GM12878 (cell line): ENCODE measurements at regions not wholly inside any gene's neighbourhood (a gene's known extent, or its start where the extent isn't known, plus 50 kb on each side); places are given as distances from the start of the nearest gene placed in this dataset.

ENCODE experiments used
- ATAC-seq: fragments of 200-7000 bp; cut with Tn5 transposase; 3 replicates; pipeline ENCODE4 v1.9.1; 2020; ENCODE audit warnings: mild to moderate bottlenecking, moderate library complexity
- BruUV-seq: library from RNA; stranded (reverse); fragments of 400-500 nt; replicated peaks from 2 replicates; lab custom pipeline; 2021; lab: Mats Ljungman, UMichigan
- CTCF ChIA-PET: fragments of 300-600 bp; sonication (Branson Sonifier 250); formaldehyde crosslinking; extraction: SDS; loops from one replicate; lab custom pipeline; 2021; ENCODE audit warnings: inconsistent platforms; lab: Yijun Ruan, JAX
- POLR2A ChIA-PET: fragments of 350-600 bp; formaldehyde crosslinking; extraction: SDS; loops from one replicate; lab custom pipeline; 2021; ENCODE audit warnings: inconsistent platforms; lab: Charles Lee
- RAD21 ChIA-PET: fragments of 300-600 bp; sonication (Branson Sonifier 250); formaldehyde crosslinking; loops from one replicate; lab custom pipeline; 2023; ENCODE audit warnings: antibody characterized with exemption; ENCODE audit not compliant: unreplicated experiment; lab: Charles Lee
- SMC1A ChIA-PET: fragments of 300-600 bp; sonication (Branson Sonifier 250); formaldehyde crosslinking; loops from one replicate; lab custom pipeline; 2023; ENCODE audit not compliant: unreplicated experiment, uncharacterized antibody; lab: Charles Lee
- DNase-seq: peaks from one replicate; pipeline ENCODE4 v3.0.0-alpha.2; 2011; ENCODE audit warnings: low read depth, low spot score
- FAIRE-seq: peaks from 3 replicates; lab custom pipeline; 2011; peaks lifted over from hg19 to GRCh38; lab: Jason Lieb, UNC
- H2AFZ ChIP-seq: 2 replicates; pipeline ENCODE4 v1.6.0; 2011; ENCODE audit warnings: low read depth, low read length, control low read depth; ENCODE audit not compliant: control insufficient read depth
- H3K27ac ChIP-seq: 2 replicates; pipeline ENCODE4 v1.5.1; 2011; ENCODE audit warnings: control low read depth; ENCODE audit not compliant: control insufficient read depth, insufficient read depth
- H3K27me3 ChIP-seq, 2 experiments: replicated peaks in 1 of 2; 2 replicates each; pipeline versions ENCODE4 v1.6.0 to v1.6.1; 2011; ENCODE audit warnings: low read length in 1 of 2; ENCODE audit not compliant: control insufficient read depth in 2 of 2, insufficient read depth in 2 of 2
- H3K36me3 ChIP-seq, 2 experiments: 2 replicates each; pipeline ENCODE4 v1.5.1; 2011; ENCODE audit warnings: low read length in 1 of 2; ENCODE audit not compliant: control insufficient read depth in 2 of 2, insufficient read depth in 2 of 2
- H3K4me1 ChIP-seq: 2 replicates; pipeline ENCODE4 v1.6.1; 2011; ENCODE audit warnings: mild to moderate bottlenecking, low read length, moderate library complexity, mixed read lengths; ENCODE audit not compliant: control insufficient read depth, insufficient read depth
- H3K4me2 ChIP-seq: 2 replicates; pipeline ENCODE4 v1.6.0; 2011; ENCODE audit warnings: control low read depth; ENCODE audit not compliant: control insufficient read depth, insufficient read depth
- H3K4me3 ChIP-seq: fragments of 200-600 bp; sonication (generic); 2 replicates; pipeline ENCODE4 v1.5.1; 2016
- H3K79me2 ChIP-seq: 2 replicates; pipeline ENCODE4 v1.6.0; 2011; ENCODE audit warnings: low read length; ENCODE audit not compliant: control insufficient read depth, insufficient read depth
- H3K9ac ChIP-seq: 2 replicates; pipeline ENCODE4 v1.8.0; 2011; ENCODE audit warnings: low read length, control low read depth, mixed read lengths; ENCODE audit not compliant: control insufficient read depth, insufficient read depth
- H3K9me3 ChIP-seq: replicated peaks from 3 replicates; pipeline ENCODE4 v1.5.1; 2011; ENCODE audit warnings: mild to moderate bottlenecking, low read length; ENCODE audit not compliant: control insufficient read depth, insufficient read depth
- H4K20me1 ChIP-seq: 2 replicates; pipeline ENCODE4 v1.6.0; 2011; ENCODE audit not compliant: control insufficient read depth, insufficient read depth
- POLR2AphosphoS5 ChIP-seq: IDR thresholded peaks from 2 replicates; pipeline ENCODE4 v1.6.1; 2011; ENCODE audit warnings: mild to moderate bottlenecking, low read length, inconsistent platforms
- RAD51 ChIP-seq: fragments of 450-650 bp; IDR thresholded peaks from 2 replicates; pipeline ENCODE4 v1.6.1; 2016; ENCODE audit warnings: moderate library complexity, mild to moderate bottlenecking, inconsistent platforms
- WGBS: methylation state at CpG from one replicate; pipeline ENCODE4 v1.1.6; 2016; ENCODE audit warnings: low lambda C conversion rate; ENCODE audit not compliant: insufficient replicate concordance, insufficient coverage; ENCODE audit errors: missing lambda C conversion rate; 5-methylcytosine and 5-hydroxymethylcytosine counted together
- in situ Hi-C: fragments of 300-500 bp; cut with MboI; formaldehyde crosslinking; loops from 9 replicates; pipeline ENCODE4 v1.14.3; 2018; ENCODE audit warnings: mixed read lengths
- intact Hi-C: fragments of 100-400 bp; cut with micrococcal nuclease; formaldehyde crosslinking; loops from one replicate; pipeline ENCODE4 v1.14.2; 2022; ENCODE audit not compliant: unreplicated experiment
- TF ChIP-seq, protein P1 (sequence below): fragments of 450-650 bp; IDR thresholded peaks from 2 replicates; pipeline ENCODE4 v1.6.1; 2017; ENCODE audit warnings: mild to moderate bottlenecking, low read depth, inconsistent platforms; ENCODE audit not compliant: poor library complexity, severe bottlenecking
- TF ChIP-seq, protein P2 (sequence below): fragments of 450-650 bp; IDR thresholded peaks from 2 replicates; pipeline ENCODE4 v1.6.1; 2017; ENCODE audit warnings: mild to moderate bottlenecking, moderate library complexity

DNA sequence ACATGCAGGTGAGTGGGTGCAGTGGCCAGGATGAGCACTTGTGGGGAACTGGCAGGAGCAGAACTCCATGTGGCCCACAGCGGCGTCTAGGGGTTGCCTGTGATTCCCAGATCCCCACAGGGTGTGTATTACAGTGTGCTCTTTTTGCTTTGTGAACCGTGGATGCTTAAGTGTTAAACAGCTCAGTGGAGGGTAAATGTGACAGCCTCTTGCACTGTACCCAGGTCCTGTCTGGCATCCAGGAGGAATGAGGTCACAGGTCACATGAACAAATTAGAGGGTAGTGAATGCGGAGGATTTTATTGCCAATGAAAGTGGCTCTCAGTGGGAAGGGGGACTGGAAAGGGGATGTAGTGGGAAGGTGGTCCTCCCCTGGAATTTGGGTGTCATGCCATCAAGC is 447.8 kb downstream of the SPRY1 start:
- ChIA-PET POLR2A (no interaction called here), RAD21 (no interaction called here)

More for the DNA sequence above, 447.8 kb downstream of the SPRY1 start:
- WGBS = 19% methylated on average over 4 of the region's 4 CpGs
- no peak overlapping the region for H3K4me3 ChIP-seq
- TF ChIP-seq, protein P1, sequence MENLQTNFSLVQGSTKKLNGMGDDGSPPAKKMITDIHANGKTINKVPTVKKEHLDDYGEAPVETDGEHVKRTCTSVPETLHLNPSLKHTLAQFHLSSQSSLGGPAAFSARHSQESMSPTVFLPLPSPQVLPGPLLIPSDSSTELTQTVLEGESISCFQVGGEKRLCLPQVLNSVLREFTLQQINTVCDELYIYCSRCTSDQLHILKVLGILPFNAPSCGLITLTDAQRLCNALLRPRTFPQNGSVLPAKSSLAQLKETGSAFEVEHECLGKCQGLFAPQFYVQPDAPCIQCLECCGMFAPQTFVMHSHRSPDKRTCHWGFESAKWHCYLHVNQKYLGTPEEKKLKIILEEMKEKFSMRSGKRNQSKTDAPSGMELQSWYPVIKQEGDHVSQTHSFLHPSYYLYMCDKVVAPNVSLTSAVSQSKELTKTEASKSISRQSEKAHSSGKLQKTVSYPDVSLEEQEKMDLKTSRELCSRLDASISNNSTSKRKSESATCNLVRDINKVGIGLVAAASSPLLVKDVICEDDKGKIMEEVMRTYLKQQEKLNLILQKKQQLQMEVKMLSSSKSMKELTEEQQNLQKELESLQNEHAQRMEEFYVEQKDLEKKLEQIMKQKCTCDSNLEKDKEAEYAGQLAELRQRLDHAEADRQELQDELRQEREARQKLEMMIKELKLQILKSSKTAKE = no peak
- TF ChIP-seq RAD51 (no peak), POLR2AphosphoS5 (no peak)
- TF ChIP-seq, protein P2, sequence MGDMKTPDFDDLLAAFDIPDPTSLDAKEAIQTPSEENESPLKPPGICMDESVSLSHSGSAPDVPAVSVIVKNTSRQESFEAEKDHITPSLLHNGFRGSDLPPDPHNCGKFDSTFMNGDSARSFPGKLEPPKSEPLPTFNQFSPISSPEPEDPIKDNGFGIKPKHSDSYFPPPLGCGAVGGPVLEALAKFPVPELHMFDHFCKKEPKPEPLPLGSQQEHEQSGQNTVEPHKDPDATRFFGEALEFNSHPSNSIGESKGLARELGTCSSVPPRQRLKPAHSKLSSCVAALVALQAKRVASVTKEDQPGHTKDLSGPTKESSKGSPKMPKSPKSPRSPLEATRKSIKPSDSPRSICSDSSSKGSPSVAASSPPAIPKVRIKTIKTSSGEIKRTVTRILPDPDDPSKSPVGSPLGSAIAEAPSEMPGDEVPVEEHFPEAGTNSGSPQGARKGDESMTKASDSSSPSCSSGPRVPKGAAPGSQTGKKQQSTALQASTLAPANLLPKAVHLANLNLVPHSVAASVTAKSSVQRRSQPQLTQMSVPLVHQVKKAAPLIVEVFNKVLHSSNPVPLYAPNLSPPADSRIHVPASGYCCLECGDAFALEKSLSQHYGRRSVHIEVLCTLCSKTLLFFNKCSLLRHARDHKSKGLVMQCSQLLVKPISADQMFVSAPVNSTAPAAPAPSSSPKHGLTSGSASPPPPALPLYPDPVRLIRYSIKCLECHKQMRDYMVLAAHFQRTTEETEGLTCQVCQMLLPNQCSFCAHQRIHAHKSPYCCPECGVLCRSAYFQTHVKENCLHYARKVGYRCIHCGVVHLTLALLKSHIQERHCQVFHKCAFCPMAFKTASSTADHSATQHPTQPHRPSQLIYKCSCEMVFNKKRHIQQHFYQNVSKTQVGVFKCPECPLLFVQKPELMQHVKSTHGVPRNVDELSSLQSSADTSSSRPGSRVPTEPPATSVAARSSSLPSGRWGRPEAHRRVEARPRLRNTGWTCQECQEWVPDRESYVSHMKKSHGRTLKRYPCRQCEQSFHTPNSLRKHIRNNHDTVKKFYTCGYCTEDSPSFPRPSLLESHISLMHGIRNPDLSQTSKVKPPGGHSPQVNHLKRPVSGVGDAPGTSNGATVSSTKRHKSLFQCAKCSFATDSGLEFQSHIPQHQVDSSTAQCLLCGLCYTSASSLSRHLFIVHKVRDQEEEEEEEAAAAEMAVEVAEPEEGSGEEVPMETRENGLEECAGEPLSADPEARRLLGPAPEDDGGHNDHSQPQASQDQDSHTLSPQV = no peak
- TF ChIP-seq, all 136 proteins: peak for 0
- no peaks in the 10 kb centered on the region for H3K27me3 ChIP-seq
- ChIA-PET CTCF (no interaction called here), SMC1A (interaction anchor here (1.6 kb wide), 1 partner anchor 11 kb away, joined by 3 read pairs; no protein-coding TSS in a partner anchor)
- no peaks in the 10 kb centered on the region for H3K36me3 ChIP-seq
- in situ Hi-C loops (no loop called here), intact Hi-C loops (no loop called here)
- H3K9ac ChIP-seq = no peak overlapping the region
- H3K4me1 ChIP-seq = no peaks in the 10 kb centered on the region
- H2AFZ ChIP-seq = no peak overlapping the region
- H3K27ac ChIP-seq = no peak overlapping the region
- no peak overlapping the region for H3K4me2 ChIP-seq
- no peak; the same call in 2 of the 3 replicates for ATAC-seq
- H3K9me3 ChIP-seq = no peaks in the 10 kb centered on the region
- H3K79me2 ChIP-seq = no peaks in the 10 kb centered on the region
- DNase-seq = no peak
- FAIRE-seq = no peak
- H4K20me1 ChIP-seq = no peaks in the 10 kb centered on the region
- BruUV-seq = no TSS peak
